Fibroblast of lung (primary cell): ENCODE measurements at regions not wholly inside any gene's neighbourhood (a gene's known extent, or its start where the extent isn't known, plus 50 kb on each side); places are given as distances from the start of the nearest gene placed in this dataset.

ENCODE experiments used
- EZH2 ChIP-seq: IDR thresholded peaks from 2 replicates; pipeline ENCODE4 v1.5.1; 2012; ENCODE audit warnings: low read length, control low read depth, mild to moderate bottlenecking; ENCODE audit errors: missing control alignments
- TF ChIP-seq, protein P1 (sequence below), 2 donors: IDR thresholded peaks in 1 of 2; conservative IDR thresholded peaks in 1 of 2; 1 replicate in 1 of 2; 2 replicates in 1 of 2; pipeline ENCODE4 v1.5.1; 2011 to 2012; ENCODE audit warnings: low read length in 2 of 2, control low read depth in 1 of 2, inconsistent platforms in 1 of 2, low read depth in 1 of 2, mild to moderate bottlenecking in 1 of 2

DNA sequence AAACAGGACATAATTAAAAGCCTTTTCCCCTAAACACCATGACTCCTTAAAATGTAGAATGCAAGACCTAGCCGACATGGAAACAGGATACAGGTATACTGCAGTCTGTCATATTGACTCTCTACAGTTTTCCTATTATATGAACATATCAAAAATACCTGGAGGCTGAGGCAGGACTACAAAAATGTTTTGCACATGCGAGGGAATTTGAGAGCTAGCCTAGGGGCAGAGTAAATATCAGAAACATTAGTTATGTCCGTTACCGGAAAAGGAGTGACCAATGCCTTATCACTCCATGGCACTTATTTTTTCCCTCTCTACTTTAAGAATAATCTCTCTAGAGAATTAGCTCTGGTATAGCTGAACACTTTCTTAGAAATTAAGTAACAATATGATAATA, 732.3 kb downstream of the TUSC7 start:
- TF ChIP-seq, protein P1, sequence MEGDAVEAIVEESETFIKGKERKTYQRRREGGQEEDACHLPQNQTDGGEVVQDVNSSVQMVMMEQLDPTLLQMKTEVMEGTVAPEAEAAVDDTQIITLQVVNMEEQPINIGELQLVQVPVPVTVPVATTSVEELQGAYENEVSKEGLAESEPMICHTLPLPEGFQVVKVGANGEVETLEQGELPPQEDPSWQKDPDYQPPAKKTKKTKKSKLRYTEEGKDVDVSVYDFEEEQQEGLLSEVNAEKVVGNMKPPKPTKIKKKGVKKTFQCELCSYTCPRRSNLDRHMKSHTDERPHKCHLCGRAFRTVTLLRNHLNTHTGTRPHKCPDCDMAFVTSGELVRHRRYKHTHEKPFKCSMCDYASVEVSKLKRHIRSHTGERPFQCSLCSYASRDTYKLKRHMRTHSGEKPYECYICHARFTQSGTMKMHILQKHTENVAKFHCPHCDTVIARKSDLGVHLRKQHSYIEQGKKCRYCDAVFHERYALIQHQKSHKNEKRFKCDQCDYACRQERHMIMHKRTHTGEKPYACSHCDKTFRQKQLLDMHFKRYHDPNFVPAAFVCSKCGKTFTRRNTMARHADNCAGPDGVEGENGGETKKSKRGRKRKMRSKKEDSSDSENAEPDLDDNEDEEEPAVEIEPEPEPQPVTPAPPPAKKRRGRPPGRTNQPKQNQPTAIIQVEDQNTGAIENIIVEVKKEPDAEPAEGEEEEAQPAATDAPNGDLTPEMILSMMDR (conservative IDR thresholded peaks at IDR 0.05 in 1 of 2, IDR thresholded peaks at IDR 0.05 in 1 of 2; ENCODE audit: low read depth in 1 of 2, low read length in 2 of 2), result no peak
- no peak for TF ChIP-seq EZH2
